Endothelial cell of umbilical vein (primary cell): ENCODE measurements at regions not wholly inside any gene's neighbourhood (a gene's known extent, or its start where the extent isn't known, plus 50 kb on each side); places are given as distances from the start of the nearest gene placed in this dataset.

Source experiments
- BruUV-seq: library from RNA; stranded (reverse); fragments of 400-500 nt; replicated peaks from 2 replicates; lab custom pipeline; 2021; lab: Mats Ljungman, UMichigan
- CTCF ChIA-PET: fragments of 300-600, 350-600 bp; sonication (Branson Sonifier 250); formaldehyde crosslinking; loops from one replicate; lab custom pipeline; 2021; ENCODE audit warnings: antibody characterized with exemption, inconsistent platforms; lab: Charles Lee
- POLR2A ChIA-PET: fragments of 300-600, 350-600 bp; sonication (Branson Sonifier 250); formaldehyde crosslinking; loops from one replicate; lab custom pipeline; 2021; ENCODE audit warnings: antibody characterized with exemption, inconsistent platforms; lab: Charles Lee
- DNase-seq: peaks from one replicate; pipeline ENCODE4 v3.0.0-alpha.2; 2011; ENCODE audit warnings: low read depth, low spot score
- FAIRE-seq: peaks from 2 replicates; lab custom pipeline; 2011; peaks lifted over from hg19 to GRCh38; lab: Jason Lieb, UNC
- H2AFZ ChIP-seq: 2 replicates; pipeline ENCODE4 v1.6.0; 2012; ENCODE audit warnings: low read depth, low read length, control low read depth, inconsistent platforms
- H3K27ac ChIP-seq: 2 replicates; pipeline ENCODE4 v1.5.1; 2011; ENCODE audit warnings: low read depth, mild to moderate bottlenecking, control low read depth, low read length, moderate library complexity; ENCODE audit not compliant: insufficient read depth
- H3K27me3 ChIP-seq, 2 experiments: 2 replicates each; pipeline versions ENCODE4 v1.6.0 to v1.6.1; 2011; ENCODE audit warnings: low read length in 2 of 2, mixed read lengths in 1 of 2; ENCODE audit not compliant: control insufficient read depth in 2 of 2, insufficient read depth in 2 of 2
- H3K36me3 ChIP-seq, 2 experiments: 2 replicates in 1 of 2; 3 replicates in 1 of 2; pipeline ENCODE4 v1.5.1; 2011; ENCODE audit warnings: low read length in 2 of 2, mild to moderate bottlenecking in 1 of 2, moderate library complexity in 1 of 2; ENCODE audit not compliant: control insufficient read depth in 2 of 2, insufficient read depth in 2 of 2; ENCODE audit errors: extremely low read depth in 1 of 2
- H3K4me1 ChIP-seq: 3 replicates; pipeline ENCODE4 v1.5.1; 2011; ENCODE audit warnings: mild to moderate bottlenecking, low read length; ENCODE audit not compliant: control insufficient read depth, insufficient read depth; ENCODE audit errors: extremely low read depth
- H3K4me2 ChIP-seq: 2 replicates; pipeline ENCODE4 v1.6.1; 2011; ENCODE audit warnings: low read length, control low read depth, mixed read lengths; ENCODE audit not compliant: insufficient read depth
- H3K4me3 ChIP-seq, 3 experiments: fragments of 200-600 bp in 1 of 3; sonication (generic), shearing (Covaris generic) in 1 of 3; replicated peaks in 1 of 3; 2 replicates each; pipeline ENCODE4 v1.5.1; 2011 to 2016; ENCODE audit warnings: control low read depth in 3 of 3, low read length in 3 of 3, mild to moderate bottlenecking in 2 of 3, inconsistent platforms in 1 of 3, low read depth in 1 of 3, moderate library complexity in 1 of 3; ENCODE audit not compliant: insufficient read depth in 1 of 3
- H3K79me2 ChIP-seq: 2 replicates; pipeline ENCODE4 v1.6.0; 2012; ENCODE audit warnings: low read length, inconsistent platforms; ENCODE audit not compliant: control insufficient read depth, insufficient read depth
- H3K9ac ChIP-seq: replicated peaks from 2 replicates; pipeline ENCODE3; 2011; ENCODE audit warnings: low read length, control low read depth; ENCODE audit not compliant: insufficient read depth; ENCODE audit errors: extremely low read depth
- H3K9me1 ChIP-seq: replicated peaks from 3 replicates; pipeline ENCODE4 v1.6.0; 2011; ENCODE audit warnings: mild to moderate bottlenecking, low read length; ENCODE audit not compliant: control insufficient read depth, insufficient read depth; ENCODE audit errors: extremely low read depth
- H3K9me3 ChIP-seq: replicated peaks from 2 replicates; pipeline ENCODE4 v1.5.1; 2012; ENCODE audit warnings: low read length, inconsistent platforms; ENCODE audit not compliant: control insufficient read depth, insufficient read depth
- H4K20me1 ChIP-seq: replicated peaks from 2 replicates; pipeline ENCODE3; 2011; ENCODE audit warnings: mild to moderate bottlenecking, low read length; ENCODE audit not compliant: control insufficient read depth, insufficient read depth; ENCODE audit errors: extremely low read depth
- EZH2 ChIP-seq: IDR thresholded peaks from 2 replicates; pipeline ENCODE4 v1.6.1; 2012; ENCODE audit warnings: borderline replicate concordance, low read depth, mild to moderate bottlenecking, moderate library complexity, low read length, inconsistent platforms; ENCODE audit not compliant: severe bottlenecking
- FOS ChIP-seq: IDR thresholded peaks from 2 replicates; pipeline ENCODE4 v1.6.1; 2011; ENCODE audit warnings: mild to moderate bottlenecking, low read length, moderate library complexity, borderline replicate concordance; ENCODE audit not compliant: insufficient read depth
- GATA2 ChIP-seq: IDR thresholded peaks from 2 replicates; pipeline ENCODE4 v1.7.0; 2011; ENCODE audit warnings: low read depth, mild to moderate bottlenecking, moderate library complexity, mixed read lengths, low read length; ENCODE audit not compliant: insufficient read length, insufficient read depth
- JUN ChIP-seq: IDR thresholded peaks from 2 replicates; pipeline ENCODE4 v1.6.1; 2011; ENCODE audit warnings: borderline replicate concordance, low read depth; ENCODE audit not compliant: insufficient read length, insufficient read depth
- MAX ChIP-seq: IDR thresholded peaks from 2 replicates; pipeline ENCODE4 v1.6.1; 2011; ENCODE audit not compliant: insufficient read depth, insufficient read length
- MYC ChIP-seq: IDR thresholded peaks from one replicate; pipeline ENCODE4 v1.6.1; 2011; ENCODE audit warnings: mild to moderate bottlenecking, low read depth, low read length
- POLR2A ChIP-seq: IDR thresholded peaks from 2 replicates; pipeline ENCODE4 v1.6.1; 2012; ENCODE audit warnings: low read depth, mild to moderate bottlenecking, control low read depth, low read length
- POLR2AphosphoS5 ChIP-seq: IDR thresholded peaks from 2 replicates; pipeline ENCODE4 v1.6.1; 2012; ENCODE audit warnings: low read depth, mild to moderate bottlenecking, control low read depth, low read length, moderate library complexity; ENCODE audit not compliant: insufficient read depth
- dilution Hi-C: fragments of 300-500 bp; cut with MboI; formaldehyde crosslinking; loops from one replicate; pipeline ENCODE4 v1.15.0; 2019; ENCODE audit warnings: low sequenced_read_pairs; ENCODE audit not compliant: extremely low pct_ligation_motif_present
- intact Hi-C: fragments of 100-400 bp; cut with micrococcal nuclease; formaldehyde crosslinking; loops from one replicate; pipeline ENCODE4 v1.10.0; 2022
- TF ChIP-seq, protein P1 (sequence below), 2 donors: IDR thresholded peaks; 1 replicate in 1 of 2; 2 replicates in 1 of 2; pipeline ENCODE4 v1.5.1; 2011; ENCODE audit warnings: low read length in 2 of 2, mild to moderate bottlenecking in 2 of 2, moderate library complexity in 2 of 2, control low read depth in 1 of 2, inconsistent platforms in 1 of 2, low read depth in 1 of 2; ENCODE audit not compliant: insufficient read depth in 1 of 2; ENCODE audit errors: extremely low read depth in 1 of 2

DNA sequence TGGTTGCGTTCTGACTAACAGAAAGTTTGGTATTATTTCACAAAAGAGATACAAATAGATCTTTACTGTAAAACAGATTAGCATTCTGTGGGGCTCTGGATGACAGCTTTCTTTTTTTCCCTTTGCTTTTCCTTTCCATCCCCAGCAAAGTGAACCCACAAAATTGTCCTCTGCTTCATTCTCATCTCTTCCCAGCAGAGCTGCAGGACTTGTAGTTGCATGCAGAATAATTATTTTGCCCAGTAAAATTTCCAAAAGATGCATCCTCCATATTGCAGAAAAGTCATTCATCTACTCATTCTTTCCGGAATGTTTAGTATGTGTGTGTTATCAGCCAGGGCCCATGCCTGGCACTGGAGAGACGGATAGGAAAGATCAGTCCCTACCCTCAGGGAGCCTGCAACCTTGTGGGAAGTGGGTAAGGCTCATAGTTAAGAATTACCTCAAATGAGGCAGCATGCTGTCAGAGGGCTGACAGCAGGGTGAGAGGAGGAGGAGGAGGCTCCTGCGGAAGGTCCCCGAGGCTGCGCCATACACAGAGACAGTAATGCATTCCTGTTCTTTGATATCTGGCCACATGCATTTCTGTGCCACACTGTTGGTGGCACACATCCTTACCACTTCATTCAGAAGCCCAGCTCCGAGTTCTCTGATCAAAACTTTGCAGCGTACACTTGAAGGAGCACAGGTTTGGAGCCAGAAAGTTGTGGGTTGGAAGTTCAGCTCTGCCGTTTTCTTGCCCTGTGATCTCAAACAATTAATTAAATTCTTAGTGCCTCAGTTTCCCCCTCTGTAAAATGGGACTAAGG is 225.4 kb downstream of the MYCN start:
- TF ChIP-seq JUN: no peak
- TF ChIP-seq EZH2: no peak
- no peak for TF ChIP-seq MAX
- no peak for TF ChIP-seq GATA2
- TF ChIP-seq, protein P1, sequence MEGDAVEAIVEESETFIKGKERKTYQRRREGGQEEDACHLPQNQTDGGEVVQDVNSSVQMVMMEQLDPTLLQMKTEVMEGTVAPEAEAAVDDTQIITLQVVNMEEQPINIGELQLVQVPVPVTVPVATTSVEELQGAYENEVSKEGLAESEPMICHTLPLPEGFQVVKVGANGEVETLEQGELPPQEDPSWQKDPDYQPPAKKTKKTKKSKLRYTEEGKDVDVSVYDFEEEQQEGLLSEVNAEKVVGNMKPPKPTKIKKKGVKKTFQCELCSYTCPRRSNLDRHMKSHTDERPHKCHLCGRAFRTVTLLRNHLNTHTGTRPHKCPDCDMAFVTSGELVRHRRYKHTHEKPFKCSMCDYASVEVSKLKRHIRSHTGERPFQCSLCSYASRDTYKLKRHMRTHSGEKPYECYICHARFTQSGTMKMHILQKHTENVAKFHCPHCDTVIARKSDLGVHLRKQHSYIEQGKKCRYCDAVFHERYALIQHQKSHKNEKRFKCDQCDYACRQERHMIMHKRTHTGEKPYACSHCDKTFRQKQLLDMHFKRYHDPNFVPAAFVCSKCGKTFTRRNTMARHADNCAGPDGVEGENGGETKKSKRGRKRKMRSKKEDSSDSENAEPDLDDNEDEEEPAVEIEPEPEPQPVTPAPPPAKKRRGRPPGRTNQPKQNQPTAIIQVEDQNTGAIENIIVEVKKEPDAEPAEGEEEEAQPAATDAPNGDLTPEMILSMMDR (IDR thresholded peaks at IDR 0.05; ENCODE audit: extremely low read depth in 1 of 2, insufficient read depth in 1 of 2, low read depth in 1 of 2, low read length in 2 of 2): no peak
- TF ChIP-seq POLR2A: no peak
- no peak for TF ChIP-seq FOS
- no peak for TF ChIP-seq MYC
- TF ChIP-seq POLR2AphosphoS5: no peak

More for the DNA sequence above, 225.4 kb downstream of the MYCN start:
- Histone ChIP-seq H3K9me1 (no peaks in the 10 kb centered on the region), H3K27ac (no peak overlapping the region), H3K4me2 (no peak overlapping the region), H4K20me1 (no peaks in the 10 kb centered on the region), H2AFZ (no peak overlapping the region), H3K9ac (no peak overlapping the region), H3K36me3 (no peaks in the 10 kb centered on the region), H3K79me2 (no peaks in the 10 kb centered on the region), H3K27me3 (no peaks in the 10 kb centered on the region), H3K9me3 (no peaks in the 10 kb centered on the region), H3K4me3 (no peak overlapping the region), H3K4me1 (no peaks in the 10 kb centered on the region)
- POLR2A ChIA-PET: no interaction called here
- CTCF ChIA-PET: no interaction called here
- no peak for DNase-seq
- FAIRE-seq: no peak
- intact Hi-C loops: no loop called here
- dilution Hi-C loops: no loop called here
- BruUV-seq: no TSS peak
